Panc1 (cell line): ENCODE measurements at regions not wholly inside any gene's neighbourhood (a gene's known extent, or its start where the extent isn't known, plus 50 kb on each side); places are given as distances from the start of the nearest gene placed in this dataset.

Experiments used
- ATAC-seq: fragments of 200-7000 bp; cut with Tn5 transposase; 2 replicates; pipeline ENCODE4 v1.9.1; 2020; ENCODE audit warnings: mild to moderate bottlenecking, moderate library complexity
- BruUV-seq: library from RNA; stranded (reverse); fragments of 400-500 nt; replicated peaks from 2 replicates; lab custom pipeline; 2021; lab: Mats Ljungman, UMichigan
- CTCF ChIA-PET: fragments of 300-600 bp; sonication (Branson Sonifier 250); formaldehyde crosslinking; loops from one replicate; lab custom pipeline; 2022; ENCODE audit warnings: antibody characterized with exemption; lab: Charles Lee
- POLR2A ChIA-PET: fragments of 300-600 bp; sonication (Branson Sonifier 250); formaldehyde crosslinking; loops from one replicate; lab custom pipeline; 2022; ENCODE audit warnings: antibody characterized with exemption; lab: Charles Lee
- DNase-seq: peaks from one replicate; pipeline ENCODE4 v3.0.0-alpha.2; 2010; ENCODE audit warnings: low read depth, low spot score
- H3K27ac ChIP-seq: 2 replicates; pipeline ENCODE4 v1.5.1; 2011; ENCODE audit warnings: mild to moderate bottlenecking, low read length, inconsistent platforms
- H3K27me3 ChIP-seq: fragments of 200-500 bp; sonication (Bioruptor generic); 2 replicates; pipeline ENCODE4 v1.6.0; 2014; ENCODE audit warnings: low read length, inconsistent platforms; ENCODE audit not compliant: control insufficient read depth, insufficient read depth
- H3K36me3 ChIP-seq: fragments of 200-500 bp; sonication (Bioruptor generic); 2 replicates; pipeline ENCODE4 v1.5.1; 2014; ENCODE audit warnings: inconsistent platforms, mild to moderate bottlenecking, low read length, moderate library complexity; ENCODE audit not compliant: control insufficient read depth, insufficient read depth
- H3K4me1 ChIP-seq: 2 replicates; pipeline ENCODE4 v1.5.1; 2011; ENCODE audit warnings: inconsistent platforms, mild to moderate bottlenecking, low read length, moderate library complexity; ENCODE audit not compliant: control insufficient read depth, insufficient read depth
- H3K4me3 ChIP-seq, 2 experiments: 2 replicates each; pipeline ENCODE4 v1.5.1; 2011 to 2012; ENCODE audit warnings: low read depth in 2 of 2, low read length in 2 of 2, mild to moderate bottlenecking in 2 of 2, inconsistent platforms in 1 of 2, moderate library complexity in 1 of 2
- H3K9me3 ChIP-seq: fragments of 200-500 bp; sonication (Bioruptor generic); 2 replicates; pipeline ENCODE4 v1.5.1; 2014; ENCODE audit warnings: low read depth, mild to moderate bottlenecking, inconsistent platforms, low read length, moderate library complexity; ENCODE audit not compliant: control insufficient read depth, insufficient read depth
- CTCF ChIP-seq: fragments of 450-650 bp; IDR thresholded peaks from 2 replicates; pipeline ENCODE4 v1.5.1; 2017; ENCODE audit warnings: mild to moderate bottlenecking
- POLR2AphosphoS5 ChIP-seq: IDR thresholded peaks from 2 replicates; pipeline ENCODE4 v1.6.1; 2012; ENCODE audit warnings: mild to moderate bottlenecking, low read depth, low read length, moderate library complexity
- REST ChIP-seq, 2 experiments: IDR thresholded peaks; 2 replicates each; pipeline ENCODE4 v1.6.1; 2011 to 2012; ENCODE audit warnings: low read depth in 2 of 2, control low read depth in 1 of 2, low read length in 1 of 2, mild to moderate bottlenecking in 1 of 2, moderate library complexity in 1 of 2; ENCODE audit not compliant: insufficient read depth in 1 of 2
- SIN3A ChIP-seq: IDR thresholded peaks from 2 replicates; pipeline ENCODE4 v1.6.1; 2012; ENCODE audit warnings: low read depth, mild to moderate bottlenecking, low read length, moderate library complexity, borderline replicate concordance; ENCODE audit not compliant: insufficient read depth
- TCF7L2 ChIP-seq: IDR thresholded peaks from 2 replicates; pipeline ENCODE4 v1.6.1; 2011; ENCODE audit warnings: mild to moderate bottlenecking, low read depth, low read length, inconsistent platforms
- in situ Hi-C: cut with HindIII; loops from 2 replicates; pipeline ENCODE4 v1.10.0; 2016; ENCODE audit warnings: low sequenced_read_pairs, low pct_unique_long_range_greater_than_20kb
- intact Hi-C: fragments of 100-400 bp; cut with micrococcal nuclease; formaldehyde crosslinking; loops from one replicate; pipeline ENCODE4 v1.10.0; 2022; ENCODE audit not compliant: unreplicated experiment

GRCh38 chr13:84553227-84553626, 671.0 kb upstream of the SLITRK1 start:
- no peak for TF ChIP-seq TCF7L2
- TF ChIP-seq POLR2AphosphoS5: no peak
- no peak for TF ChIP-seq REST (IDR thresholded peaks at IDR 0.05; ENCODE audit: insufficient read depth in 1 of 2, low read depth in 2 of 2, low read length in 1 of 2)
- TF ChIP-seq SIN3A: no peak
- TF ChIP-seq CTCF: no peak
- Histone ChIP-seq H3K4me3 (no peak overlapping the region), H3K27ac (no peak overlapping the region), H3K9me3 (no peaks in the 10 kb centered on the region), H3K4me1 (no peaks in the 10 kb centered on the region), H3K36me3 (no peaks in the 10 kb centered on the region), H3K27me3 (no peaks in the 10 kb centered on the region)
- no TSS peak for BruUV-seq
- CTCF ChIA-PET: no interaction called here
- intact Hi-C loops (no loop called here), in situ Hi-C loops (no loop called here)
- POLR2A ChIA-PET: no interaction called here
- ATAC-seq (no peak), DNase-seq (no peak)

- TF ChIP-seq REST (IDR thresholded peaks at IDR 0.05; ENCODE audit: insufficient read depth in 1 of 2, low read depth in 2 of 2, low read length in 1 of 2): no peak
- no peak for TF ChIP-seq POLR2AphosphoS5
- TF ChIP-seq SIN3A: no peak
- TF ChIP-seq CTCF: no peak
- TF ChIP-seq TCF7L2: no peak
- no peak overlapping the region for H3K4me3 ChIP-seq
- ATAC-seq (no peak), DNase-seq (no peak)
- in situ Hi-C loops: no loop called here
- intact Hi-C loops: no loop called here
- no peaks in the 10 kb centered on the region for H3K4me1 ChIP-seq
- ChIA-PET POLR2A (no interaction called here), CTCF (no interaction called here)
- no peaks in the 10 kb centered on the region for H3K9me3 ChIP-seq
- no peaks in the 10 kb centered on the region for H3K36me3 ChIP-seq
- no peaks in the 10 kb centered on the region for H3K27me3 ChIP-seq
- BruUV-seq: no TSS peak
- no peak overlapping the region for H3K27ac ChIP-seq
These were observed 661.7 kb upstream of the SLITRK1 start for GRCh38 chr13:84543962-84544361.
